Neural cell (in vitro differentiated cells): ENCODE measurements at regions not wholly inside any gene's neighbourhood (a gene's known extent, or its start where the extent isn't known, plus 50 kb on each side); places are given as distances from the start of the nearest gene placed in this dataset.
"Not testable (repeated sequence)": the region's sequence is repeated elsewhere in the genome, so short reads cannot be mapped to it uniquely, and the experiment has no call there.

Experiments used
- H2AFZ ChIP-seq: fragments of 200-600, 300-800 bp; sonication (generic), shearing (Covaris generic); 2 replicates; pipeline ENCODE4 v1.6.0; 2014; ENCODE audit warnings: low read depth, mild to moderate bottlenecking, antibody characterized with exemption, low read length, moderate library complexity
- H3F3A ChIP-seq: fragments of 200-600 bp; shearing (Covaris generic); 2 replicates; pipeline ENCODE4 v1.6.1; 2016; ENCODE audit warnings: mild to moderate bottlenecking, moderate library complexity, mixed read lengths, antibody characterized with exemption, low read length; ENCODE audit not compliant: insufficient read depth, poor library complexity, severe bottlenecking
- H3K27ac ChIP-seq: fragments of 200-600, 300-800 bp; sonication (generic), shearing (Covaris generic); 2 replicates; pipeline ENCODE4 v1.5.1; 2014; ENCODE audit warnings: mild to moderate bottlenecking, low read length, moderate library complexity
- H3K27me3 ChIP-seq: fragments of 300-800, 200-600 bp; sonication (generic), shearing (Covaris generic); 2 replicates; pipeline ENCODE4 v1.6.0; 2014; ENCODE audit warnings: mild to moderate bottlenecking, low read depth, low read length, moderate library complexity; ENCODE audit not compliant: insufficient read depth
- H3K36me3 ChIP-seq: fragments of 300-800, 200-600 bp; sonication (generic), shearing (Covaris generic); 2 replicates; pipeline ENCODE4 v1.5.1; 2014; ENCODE audit warnings: mild to moderate bottlenecking, antibody characterized with exemption, low read length, moderate library complexity; ENCODE audit not compliant: insufficient read depth
- H3K4me2 ChIP-seq: fragments of 300-800, 200-600 bp; sonication (generic), shearing (Covaris generic); 2 replicates; pipeline ENCODE4 v1.6.0; 2014; ENCODE audit warnings: mild to moderate bottlenecking, low read length
- H3K4me3 ChIP-seq: fragments of 300-800, 200-600 bp; sonication (generic), shearing (Covaris generic); 2 replicates; pipeline ENCODE4 v1.5.1; 2014; ENCODE audit warnings: mild to moderate bottlenecking, low read length, moderate library complexity
- H3K79me2 ChIP-seq: fragments of 200-600 bp; shearing (Covaris generic); replicated peaks from 2 replicates; pipeline ENCODE4 v1.6.0; 2014; ENCODE audit warnings: mild to moderate bottlenecking, low read length, moderate library complexity; ENCODE audit not compliant: insufficient read depth
- H3K9ac ChIP-seq: fragments of 300-800, 200-600 bp; sonication (generic), shearing (Covaris generic); 2 replicates; pipeline ENCODE4 v1.6.1; 2016; ENCODE audit warnings: mild to moderate bottlenecking, low read length, mixed read lengths
- H3K9me2 ChIP-seq: fragments of 200-600 bp; shearing (Covaris generic); 2 replicates; pipeline ENCODE4 v1.6.1; 2016; ENCODE audit warnings: mild to moderate bottlenecking, low read length, mixed read lengths; ENCODE audit not compliant: insufficient read depth
- H3K9me3 ChIP-seq: fragments of 200-600, 300-800 bp; sonication (generic), shearing (Covaris generic); 2 replicates; pipeline ENCODE4 v1.6.1; 2016; ENCODE audit warnings: mild to moderate bottlenecking, mixed run types, low read length, moderate library complexity, mixed read lengths
- H4K20me1 ChIP-seq: fragments of 200-600 bp; shearing (Covaris generic); 2 replicates; pipeline ENCODE4 v1.6.1; 2016; ENCODE audit warnings: mild to moderate bottlenecking, mixed run types; ENCODE audit not compliant: insufficient read depth
- EP300 ChIP-seq: fragments of 450-650 bp; conservative IDR thresholded peaks from 2 replicates; pipeline ENCODE4 v1.6.1; 2014; ENCODE audit warnings: antibody characterized with exemption, mild to moderate bottlenecking, moderate library complexity; ENCODE audit not compliant: poor library complexity, severe bottlenecking
- EZH2 ChIP-seq: fragments of 200-600, 300-800 bp; shearing (Covaris generic), sonication (generic); IDR thresholded peaks from 2 replicates; pipeline ENCODE4 v1.6.1; 2014; ENCODE audit warnings: antibody characterized with exemption, low read length, borderline replicate concordance, mild to moderate bottlenecking; ENCODE audit not compliant: insufficient read depth, poor library complexity, severe bottlenecking
- MXI1 ChIP-seq: fragments of 450-650 bp; conservative IDR thresholded peaks from 2 replicates; pipeline ENCODE4 v1.6.1; 2014; ENCODE audit warnings: antibody characterized with exemption, mild to moderate bottlenecking; ENCODE audit not compliant: poor library complexity, severe bottlenecking
- POLR2AphosphoS5 ChIP-seq: IDR thresholded peaks from 2 replicates; pipeline ENCODE4 v1.6.1; 2012
- RAD21 ChIP-seq: fragments of 450-650 bp; conservative IDR thresholded peaks from 2 replicates; pipeline ENCODE4 v1.6.1; 2014; ENCODE audit warnings: antibody characterized with exemption, mild to moderate bottlenecking, moderate library complexity
- SMC3 ChIP-seq: fragments of 450-650 bp; conservative IDR thresholded peaks from 2 replicates; pipeline ENCODE4 v1.6.1; 2014; ENCODE audit warnings: antibody characterized with exemption, mild to moderate bottlenecking, moderate library complexity; ENCODE audit not compliant: poor library complexity
- TAF1 ChIP-seq: IDR thresholded peaks from 2 replicates; pipeline ENCODE4 v1.6.1; 2012; ENCODE audit warnings: low read depth
- TF ChIP-seq, protein P1 (sequence below): IDR thresholded peaks from 2 replicates; pipeline ENCODE4 v1.6.1; 2012; ENCODE audit warnings: borderline replicate concordance
- TF ChIP-seq, protein P2 (sequence below): fragments of 450-650 bp; IDR thresholded peaks from 2 replicates; pipeline ENCODE4 v1.5.1; 2014; ENCODE audit warnings: antibody characterized with exemption, mild to moderate bottlenecking, moderate library complexity; ENCODE audit not compliant: poor library complexity, severe bottlenecking

- H3K79me2 ChIP-seq: no peaks in the 10 kb centered on the region
- H3K36me3 ChIP-seq: no peaks in the 10 kb centered on the region
- no peak overlapping the region for H3K4me3 ChIP-seq
- no peaks in the 10 kb centered on the region for H3K9me2 ChIP-seq
- no peaks in the 10 kb centered on the region for H4K20me1 ChIP-seq
- H3K27ac ChIP-seq: no peak overlapping the region
- no peak overlapping the region for H3K9ac ChIP-seq
- no peaks in the 10 kb centered on the region for H3K9me3 ChIP-seq
- H3K27me3 ChIP-seq: no peaks in the 10 kb centered on the region
- H3K4me2 ChIP-seq: no peak overlapping the region
- H3F3A ChIP-seq: no peaks in the 10 kb centered on the region
- no peak overlapping the region for H2AFZ ChIP-seq
- TF ChIP-seq SMC3 (no peak), TAF1 (no peak), RAD21 (no peak), EZH2 (no peak), MXI1 (no peak), POLR2AphosphoS5 (no peak), EP300 (no peak)
- TF ChIP-seq, protein P1, sequence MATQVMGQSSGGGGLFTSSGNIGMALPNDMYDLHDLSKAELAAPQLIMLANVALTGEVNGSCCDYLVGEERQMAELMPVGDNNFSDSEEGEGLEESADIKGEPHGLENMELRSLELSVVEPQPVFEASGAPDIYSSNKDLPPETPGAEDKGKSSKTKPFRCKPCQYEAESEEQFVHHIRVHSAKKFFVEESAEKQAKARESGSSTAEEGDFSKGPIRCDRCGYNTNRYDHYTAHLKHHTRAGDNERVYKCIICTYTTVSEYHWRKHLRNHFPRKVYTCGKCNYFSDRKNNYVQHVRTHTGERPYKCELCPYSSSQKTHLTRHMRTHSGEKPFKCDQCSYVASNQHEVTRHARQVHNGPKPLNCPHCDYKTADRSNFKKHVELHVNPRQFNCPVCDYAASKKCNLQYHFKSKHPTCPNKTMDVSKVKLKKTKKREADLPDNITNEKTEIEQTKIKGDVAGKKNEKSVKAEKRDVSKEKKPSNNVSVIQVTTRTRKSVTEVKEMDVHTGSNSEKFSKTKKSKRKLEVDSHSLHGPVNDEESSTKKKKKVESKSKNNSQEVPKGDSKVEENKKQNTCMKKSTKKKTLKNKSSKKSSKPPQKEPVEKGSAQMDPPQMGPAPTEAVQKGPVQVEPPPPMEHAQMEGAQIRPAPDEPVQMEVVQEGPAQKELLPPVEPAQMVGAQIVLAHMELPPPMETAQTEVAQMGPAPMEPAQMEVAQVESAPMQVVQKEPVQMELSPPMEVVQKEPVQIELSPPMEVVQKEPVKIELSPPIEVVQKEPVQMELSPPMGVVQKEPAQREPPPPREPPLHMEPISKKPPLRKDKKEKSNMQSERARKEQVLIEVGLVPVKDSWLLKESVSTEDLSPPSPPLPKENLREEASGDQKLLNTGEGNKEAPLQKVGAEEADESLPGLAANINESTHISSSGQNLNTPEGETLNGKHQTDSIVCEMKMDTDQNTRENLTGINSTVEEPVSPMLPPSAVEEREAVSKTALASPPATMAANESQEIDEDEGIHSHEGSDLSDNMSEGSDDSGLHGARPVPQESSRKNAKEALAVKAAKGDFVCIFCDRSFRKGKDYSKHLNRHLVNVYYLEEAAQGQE: no peak
- TF ChIP-seq, protein P2, sequence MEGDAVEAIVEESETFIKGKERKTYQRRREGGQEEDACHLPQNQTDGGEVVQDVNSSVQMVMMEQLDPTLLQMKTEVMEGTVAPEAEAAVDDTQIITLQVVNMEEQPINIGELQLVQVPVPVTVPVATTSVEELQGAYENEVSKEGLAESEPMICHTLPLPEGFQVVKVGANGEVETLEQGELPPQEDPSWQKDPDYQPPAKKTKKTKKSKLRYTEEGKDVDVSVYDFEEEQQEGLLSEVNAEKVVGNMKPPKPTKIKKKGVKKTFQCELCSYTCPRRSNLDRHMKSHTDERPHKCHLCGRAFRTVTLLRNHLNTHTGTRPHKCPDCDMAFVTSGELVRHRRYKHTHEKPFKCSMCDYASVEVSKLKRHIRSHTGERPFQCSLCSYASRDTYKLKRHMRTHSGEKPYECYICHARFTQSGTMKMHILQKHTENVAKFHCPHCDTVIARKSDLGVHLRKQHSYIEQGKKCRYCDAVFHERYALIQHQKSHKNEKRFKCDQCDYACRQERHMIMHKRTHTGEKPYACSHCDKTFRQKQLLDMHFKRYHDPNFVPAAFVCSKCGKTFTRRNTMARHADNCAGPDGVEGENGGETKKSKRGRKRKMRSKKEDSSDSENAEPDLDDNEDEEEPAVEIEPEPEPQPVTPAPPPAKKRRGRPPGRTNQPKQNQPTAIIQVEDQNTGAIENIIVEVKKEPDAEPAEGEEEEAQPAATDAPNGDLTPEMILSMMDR: no peak
Observed at GRCh38 chr20:57814529-57814928, 104.7 kb upstream of the PMEPA1 start.

- no peak overlapping the region for H2AFZ ChIP-seq
- no peak overlapping the region for H3K4me2 ChIP-seq
- H3K36me3 ChIP-seq: no peaks in the 10 kb centered on the region
- TF ChIP-seq, protein P2: no peak
- no peak for TF ChIP-seq RAD21
- TF ChIP-seq, protein P1: no peak
- no peak for TF ChIP-seq TAF1
- TF ChIP-seq EZH2: no peak
- TF ChIP-seq EP300: no peak
- no peak for TF ChIP-seq MXI1
- TF ChIP-seq POLR2AphosphoS5: no peak
- H3K9ac ChIP-seq: no peak overlapping the region
- H3F3A ChIP-seq: no peaks in the 10 kb centered on the region
- H3K9me2 ChIP-seq: no peaks in the 10 kb centered on the region
- H4K20me1 ChIP-seq: no peaks in the 10 kb centered on the region
- no peaks in the 10 kb centered on the region for H3K27me3 ChIP-seq
- no peaks in the 10 kb centered on the region for H3K9me3 ChIP-seq
- H3K27ac ChIP-seq: no peak overlapping the region
- no peaks in the 10 kb centered on the region for H3K79me2 ChIP-seq
- no peak overlapping the region for H3K4me3 ChIP-seq
Observed at GRCh38 chr20:57813509-57814269, 103.9 kb upstream of the PMEPA1 start.

- not testable (repeated sequence) for H2AFZ ChIP-seq, H3K36me3 ChIP-seq, H3F3A ChIP-seq, H3K27ac ChIP-seq, H3K79me2 ChIP-seq, H3K9ac ChIP-seq, H3K9me3 ChIP-seq, H4K20me1 ChIP-seq, H3K27me3 ChIP-seq, H3K9me2 ChIP-seq, H3K4me3 ChIP-seq, H3K4me2 ChIP-seq
Observed at GRCh38 chr20:57812632-57813031, 102.8 kb upstream of the PMEPA1 start.
